Breast epithelium (tissue), 4 donors: ENCODE measurements at regions not wholly inside any gene's neighbourhood (a gene's known extent, or its start where the extent isn't known, plus 50 kb on each side); places are given as distances from the start of the nearest gene placed in this dataset.

ENCODE experiments used
- DNase-seq, 2 donors: peaks; one replicate each; pipeline ENCODE4 v3.0.0-alpha.2; 2019; ENCODE audit warnings: low spot score in 2 of 2
- H3K27ac ChIP-seq, 2 donors: fragments of 200-600 bp; sonication (generic) in 1 of 2; one replicate each; pipeline ENCODE4 v1.5.1; 2016 to 2019; ENCODE audit warnings: mild to moderate bottlenecking in 1 of 2
- H3K27me3 ChIP-seq, 2 donors: fragments of 200-600 bp; sonication (generic) in 1 of 2; one replicate each; pipeline versions ENCODE4 v1.5.1 to v1.6.0; 2017 to 2019; ENCODE audit warnings: control low read depth in 1 of 2, mild to moderate bottlenecking in 1 of 2
- H3K36me3 ChIP-seq: fragments of 200-600 bp; one replicate; pipeline ENCODE4 v1.5.1; 2019
- H3K4me1 ChIP-seq, 2 donors: fragments of 200-600 bp; sonication (generic); one replicate each; pipeline ENCODE4 v1.5.1; 2016 to 2019; ENCODE audit warnings: control low read depth in 1 of 2
- H3K4me3 ChIP-seq, 3 donors: fragments of 200-600 bp; sonication (generic); 1 replicate in 2 of 3; 2 replicates in 1 of 3; pipeline ENCODE4 v1.5.1; 2016 to 2019; ENCODE audit warnings: mild to moderate bottlenecking in 3 of 3, moderate library complexity in 2 of 3
- H3K9me3 ChIP-seq, 2 donors: fragments of 200-600 bp; sonication (generic) in 1 of 2; one replicate each; pipeline ENCODE4 v1.5.1; 2016 to 2019; ENCODE audit warnings: control low read depth in 1 of 2
- POLR2A ChIP-seq: fragments of 450-650 bp; IDR thresholded peaks from one replicate; pipeline ENCODE4 v1.6.1; 2016; ENCODE audit warnings: antibody characterized with exemption, mild to moderate bottlenecking, moderate library complexity
- POLR2AphosphoS5 ChIP-seq, 3 donors: sonication (generic); formaldehyde crosslinking; IDR thresholded peaks; one replicate each; pipeline ENCODE4 v1.6.1; 2017; ENCODE audit warnings: antibody characterized with exemption in 3 of 3
- intact Hi-C: fragments of 100-400 bp; cut with DNase I; formaldehyde crosslinking; loops from one replicate; pipeline ENCODE4 v1.15.1; 2023; ENCODE audit warnings: low total_unique reads
- TF ChIP-seq, protein P1 (sequence below), 3 donors: fragments of 450-650 bp; IDR thresholded peaks; one replicate each; pipeline ENCODE4 v1.5.1; 2016 to 2017; ENCODE audit warnings: antibody characterized with exemption in 3 of 3, mild to moderate bottlenecking in 3 of 3, moderate library complexity in 3 of 3

DNA sequence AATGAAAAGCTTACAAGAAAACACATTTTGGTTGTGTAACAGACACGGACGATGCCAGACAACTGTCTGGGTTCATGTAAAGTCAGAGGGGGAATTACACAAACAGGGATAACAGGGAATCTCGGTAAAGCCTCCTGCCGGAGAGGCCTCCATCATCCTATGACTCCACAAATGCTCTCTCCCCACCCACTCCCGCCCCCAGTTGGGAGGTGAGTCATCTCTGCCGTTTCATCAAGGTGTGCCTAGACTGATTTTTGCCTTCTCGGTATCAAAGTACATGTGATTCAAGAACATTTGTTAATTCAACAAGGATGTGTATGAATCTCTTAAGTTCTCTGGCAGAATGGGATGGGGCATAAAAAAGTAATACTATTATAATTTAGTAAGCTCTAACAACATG is 304.9 kb upstream of the PRDM1 start:
- no peaks in the 10 kb centered on the region for H3K27me3 ChIP-seq
- no peaks in the 10 kb centered on the region for H3K36me3 ChIP-seq
- no peaks in the 10 kb centered on the region for H3K9me3 ChIP-seq
- no peak for DNase-seq
- intact Hi-C loops, result no loop called here
- no peak overlapping the region for H3K4me3 ChIP-seq
- peak overlapping the region; percentile 42 to 48 for H3K27ac ChIP-seq
- H3K4me1 ChIP-seq, result no peaks in the 10 kb centered on the region
- TF ChIP-seq, protein P1, sequence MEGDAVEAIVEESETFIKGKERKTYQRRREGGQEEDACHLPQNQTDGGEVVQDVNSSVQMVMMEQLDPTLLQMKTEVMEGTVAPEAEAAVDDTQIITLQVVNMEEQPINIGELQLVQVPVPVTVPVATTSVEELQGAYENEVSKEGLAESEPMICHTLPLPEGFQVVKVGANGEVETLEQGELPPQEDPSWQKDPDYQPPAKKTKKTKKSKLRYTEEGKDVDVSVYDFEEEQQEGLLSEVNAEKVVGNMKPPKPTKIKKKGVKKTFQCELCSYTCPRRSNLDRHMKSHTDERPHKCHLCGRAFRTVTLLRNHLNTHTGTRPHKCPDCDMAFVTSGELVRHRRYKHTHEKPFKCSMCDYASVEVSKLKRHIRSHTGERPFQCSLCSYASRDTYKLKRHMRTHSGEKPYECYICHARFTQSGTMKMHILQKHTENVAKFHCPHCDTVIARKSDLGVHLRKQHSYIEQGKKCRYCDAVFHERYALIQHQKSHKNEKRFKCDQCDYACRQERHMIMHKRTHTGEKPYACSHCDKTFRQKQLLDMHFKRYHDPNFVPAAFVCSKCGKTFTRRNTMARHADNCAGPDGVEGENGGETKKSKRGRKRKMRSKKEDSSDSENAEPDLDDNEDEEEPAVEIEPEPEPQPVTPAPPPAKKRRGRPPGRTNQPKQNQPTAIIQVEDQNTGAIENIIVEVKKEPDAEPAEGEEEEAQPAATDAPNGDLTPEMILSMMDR (IDR thresholded peaks at IDR 0.05), result no peak
- TF ChIP-seq POLR2AphosphoS5 (IDR thresholded peaks at IDR 0.05) (no peak), POLR2A (no peak)

DNA sequence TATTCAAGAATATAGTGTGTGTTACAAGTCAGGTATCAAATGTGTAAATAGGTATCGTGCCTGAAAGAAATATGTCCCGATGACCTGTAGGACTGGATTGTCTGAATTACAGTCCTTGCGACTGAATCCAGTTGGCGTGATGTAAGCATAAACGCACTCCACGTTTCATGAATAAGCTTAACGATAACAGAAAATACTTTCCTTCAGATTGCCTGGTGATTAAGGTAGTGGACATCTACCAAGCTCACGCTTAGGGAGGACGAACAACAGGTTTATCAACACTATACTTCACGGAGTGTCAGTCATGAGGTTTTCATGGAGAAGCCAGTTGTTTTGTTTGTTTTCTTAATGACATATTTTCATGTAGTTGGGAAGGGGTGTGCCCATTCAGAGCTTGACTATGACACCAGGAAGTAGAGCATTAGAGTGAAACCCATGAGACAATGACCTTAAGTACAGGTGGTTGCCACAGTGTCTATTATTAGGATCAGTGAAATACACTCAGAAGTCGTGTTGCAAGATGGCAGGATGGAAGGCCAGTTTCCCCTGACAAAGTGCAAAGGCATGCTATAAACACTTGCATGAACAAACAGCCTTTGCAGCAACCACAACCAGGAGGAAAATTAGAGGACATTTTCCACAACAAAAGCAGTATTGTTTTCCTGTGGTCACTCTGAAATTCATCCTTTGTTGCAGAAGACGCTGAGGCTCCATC is 305.8 kb upstream of the PRDM1 start:
- H3K9me3 ChIP-seq, result peaks cover 3 to 6% of the 10 kb centered on the region in 2 donors
- no peak for TF ChIP-seq POLR2AphosphoS5 (IDR thresholded peaks at IDR 0.05)
- TF ChIP-seq, protein P1 (IDR thresholded peaks at IDR 0.05), result no peak
- TF ChIP-seq POLR2A, result no peak
- H3K4me3 ChIP-seq, result no peak overlapping the region
- no peak for DNase-seq
- intact Hi-C loops, result no loop called here
- peak overlapping the region; percentile 42 to 48 for H3K27ac ChIP-seq
- H3K36me3 ChIP-seq, result no peaks in the 10 kb centered on the region
- H3K4me1 ChIP-seq, result no peaks in the 10 kb centered on the region
- no peaks in the 10 kb centered on the region for H3K27me3 ChIP-seq

DNA sequence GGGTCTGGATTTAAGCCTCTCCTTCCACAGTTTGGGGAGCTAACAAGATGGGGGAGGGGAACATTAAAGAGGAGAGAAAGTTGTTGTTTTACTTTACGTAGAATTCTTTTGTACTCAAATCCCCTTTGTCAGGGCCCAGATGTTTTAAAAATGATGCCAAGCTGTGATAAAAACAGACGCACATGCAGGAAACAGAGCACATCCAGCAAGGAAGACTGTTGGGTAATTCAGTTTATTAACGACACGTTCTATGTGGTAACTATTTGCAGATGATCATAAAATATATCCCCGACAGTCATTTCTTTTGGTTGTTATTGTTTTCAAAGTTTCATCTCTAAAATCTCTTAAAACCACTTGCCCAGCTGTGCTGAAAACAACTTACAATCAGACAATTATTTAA is 307.0 kb upstream of the PRDM1 start:
- Histone ChIP-seq H3K27ac (peak overlapping the region; percentile 0 to 75), H3K9me3 (peaks cover 3 to 9% of the 10 kb centered on the region in 2 donors), H3K4me3 (no peak overlapping the region), H3K36me3 (no peaks in the 10 kb centered on the region), H3K27me3 (no peaks in the 10 kb centered on the region), H3K4me1 (no peaks in the 10 kb centered on the region)
- intact Hi-C loops, result no loop called here
- TF ChIP-seq, protein P1 (IDR thresholded peaks at IDR 0.05), result no peak
- TF ChIP-seq POLR2AphosphoS5 (IDR thresholded peaks at IDR 0.05), result no peak
- no peak for DNase-seq

DNA sequence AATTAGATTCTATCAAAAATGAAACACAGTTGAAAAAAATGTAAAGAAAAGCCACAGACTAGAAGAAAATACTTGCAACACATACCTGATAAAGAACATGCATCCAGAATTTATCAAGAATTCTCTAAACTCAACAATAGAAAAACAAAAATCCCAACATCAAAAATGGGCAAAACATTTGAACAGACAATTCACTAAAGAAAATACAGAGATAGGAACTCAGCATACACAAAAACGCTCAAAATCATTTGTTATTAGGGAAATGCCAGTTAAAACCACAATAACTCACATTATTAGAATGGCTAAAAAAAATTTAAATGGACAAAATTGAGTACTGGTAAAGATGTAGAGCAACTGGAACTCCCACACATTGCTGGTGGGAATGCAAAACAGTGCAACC is 311.0 kb upstream of the PRDM1 start:
- Histone ChIP-seq H3K27ac (no peak overlapping the region), H3K9me3 (peaks cover 3 to 9% of the 10 kb centered on the region in 2 donors), H3K4me3 (no peak overlapping the region), H3K4me1 (no peaks in the 10 kb centered on the region), H3K36me3 (no peaks in the 10 kb centered on the region), H3K27me3 (no peaks in the 10 kb centered on the region)
- intact Hi-C loops, result no loop called here
- no peak for TF ChIP-seq POLR2AphosphoS5 (IDR thresholded peaks at IDR 0.05)
- TF ChIP-seq POLR2A, result no peak
- TF ChIP-seq, protein P1 (IDR thresholded peaks at IDR 0.05), result no peak
- no peak for DNase-seq

DNA sequence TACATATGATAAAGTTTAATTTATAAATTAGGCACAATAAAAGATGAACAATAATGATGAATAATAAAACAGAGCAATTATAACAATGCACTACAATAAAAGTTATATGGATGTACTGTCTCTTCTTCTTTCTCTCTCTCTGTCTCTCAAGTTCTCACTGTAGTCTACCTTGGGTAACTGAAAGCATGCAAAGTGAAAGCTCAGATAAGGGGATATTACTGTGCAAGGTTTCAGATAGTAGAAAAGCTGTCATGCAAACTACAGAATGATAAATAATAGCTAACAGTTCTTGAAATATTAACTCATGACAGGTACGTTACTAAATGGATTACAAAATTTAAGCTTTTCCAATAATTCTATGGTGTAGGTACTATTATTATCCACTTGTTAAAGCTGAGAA is 311.9 kb upstream of the PRDM1 start:
- Histone ChIP-seq H3K27me3 (no peaks in the 10 kb centered on the region), H3K4me1 (no peaks in the 10 kb centered on the region), H3K27ac (no peak overlapping the region), H3K36me3 (no peaks in the 10 kb centered on the region), H3K4me3 (no peak overlapping the region), H3K9me3 (peaks cover 3 to 9% of the 10 kb centered on the region in 2 donors)
- no peak for DNase-seq
- TF ChIP-seq POLR2A, result no peak
- TF ChIP-seq, protein P1 (IDR thresholded peaks at IDR 0.05), result no peak
- no peak for TF ChIP-seq POLR2AphosphoS5 (IDR thresholded peaks at IDR 0.05)
- intact Hi-C loops, result no loop called here
